DND-41 (cell line): ENCODE measurements at regions not wholly inside any gene's neighbourhood (a gene's known extent, or its start where the extent isn't known, plus 50 kb on each side); places are given as distances from the start of the nearest gene placed in this dataset.

Experiments
- ATAC-seq: fragments of 200-7000 bp; cut with Tn5 transposase; 3 replicates; pipeline ENCODE4 v1.9.1; 2021; ENCODE audit warnings: low read depth; ENCODE audit not compliant: insufficient read depth
- DNase-seq: peaks from one replicate; pipeline ENCODE4 v3.0.0-alpha.2; 2020
- H2AFZ ChIP-seq: 2 replicates; pipeline ENCODE4 v1.6.0; 2012; ENCODE audit warnings: low read depth, low read length
- H3K27ac ChIP-seq: 2 replicates; pipeline ENCODE4 v1.5.1; 2012; ENCODE audit warnings: low read length, inconsistent platforms
- H3K27me3 ChIP-seq: fragments of 200-600 bp; sonication (generic); 2 replicates; pipeline ENCODE4 v1.6.0; 2012; ENCODE audit warnings: low read length, mild to moderate bottlenecking, inconsistent platforms; ENCODE audit not compliant: insufficient read depth, poor library complexity
- H3K36me3 ChIP-seq: 2 replicates; pipeline ENCODE4 v1.5.1; 2012; ENCODE audit warnings: low read length, inconsistent platforms; ENCODE audit not compliant: insufficient read depth
- H3K4me1 ChIP-seq: 2 replicates; pipeline ENCODE4 v1.5.1; 2012; ENCODE audit warnings: mild to moderate bottlenecking, low read length; ENCODE audit not compliant: insufficient read depth
- H3K4me2 ChIP-seq: 2 replicates; pipeline ENCODE4 v1.6.0; 2012; ENCODE audit warnings: mild to moderate bottlenecking, moderate library complexity, low read length, inconsistent platforms; ENCODE audit not compliant: insufficient read depth
- H3K4me3 ChIP-seq, 2 experiments: fragments of 200-600 bp in 1 of 2; shearing (Covaris generic) in 1 of 2; 2 replicates each; pipeline ENCODE4 v1.5.1; 2012 to 2016; ENCODE audit warnings: inconsistent platforms in 2 of 2, low read length in 2 of 2, mild to moderate bottlenecking in 2 of 2, low read depth in 1 of 2, moderate library complexity in 1 of 2
- H3K79me2 ChIP-seq: 2 replicates; pipeline ENCODE4 v1.6.0; 2012; ENCODE audit warnings: low read length, inconsistent platforms; ENCODE audit not compliant: insufficient read depth
- H3K9ac ChIP-seq: 2 replicates; pipeline ENCODE4 v1.6.0; 2012; ENCODE audit warnings: low read depth, mild to moderate bottlenecking, inconsistent platforms, low read length, moderate library complexity
- H3K9me3 ChIP-seq: 2 replicates; pipeline ENCODE4 v1.5.1; 2012; ENCODE audit warnings: low read length, moderate library complexity, mild to moderate bottlenecking, inconsistent platforms; ENCODE audit not compliant: insufficient read depth, severe bottlenecking
- H4K20me1 ChIP-seq: 2 replicates; pipeline ENCODE4 v1.6.0; 2012; ENCODE audit warnings: low read length; ENCODE audit not compliant: insufficient read depth
- EZH2 ChIP-seq: IDR thresholded peaks from 3 replicates; pipeline ENCODE4 v1.6.1; 2012; ENCODE audit warnings: borderline replicate concordance, low read depth, mild to moderate bottlenecking, moderate library complexity, low read length, inconsistent platforms; ENCODE audit not compliant: severe bottlenecking
- TF ChIP-seq, protein P1 (sequence below): IDR thresholded peaks from 2 replicates; pipeline ENCODE4 v1.5.1; 2012; ENCODE audit warnings: borderline replicate concordance, low read length, moderate library complexity, mild to moderate bottlenecking; ENCODE audit not compliant: poor library complexity, severe bottlenecking; ENCODE audit errors: extremely low read depth

DNA sequence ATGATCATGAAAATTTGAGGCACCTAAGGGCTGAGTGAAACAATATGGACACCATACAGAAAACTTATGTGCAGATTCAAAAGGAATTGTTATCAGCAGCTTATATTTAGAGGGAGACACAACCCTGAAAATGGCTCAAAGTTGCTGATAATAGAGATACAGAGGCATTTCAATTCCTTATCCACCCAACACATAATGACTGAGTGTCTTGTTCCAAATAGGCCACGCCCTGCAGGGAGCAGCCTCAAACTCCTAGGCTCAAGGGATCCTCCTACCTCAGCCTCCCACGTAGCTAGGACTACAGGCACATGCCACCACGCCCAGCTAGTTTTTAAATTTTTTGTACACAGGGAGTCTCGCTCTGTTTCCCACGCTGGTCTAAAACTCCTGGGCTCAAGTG, 79.0 kb downstream of the LBH start:
- no peaks in the 10 kb centered on the region for H3K9me3 ChIP-seq
- H3K27me3 ChIP-seq, result no peaks in the 10 kb centered on the region
- no peaks in the 10 kb centered on the region for H3K79me2 ChIP-seq
- no peak overlapping the region for H3K27ac ChIP-seq
- no peaks in the 10 kb centered on the region for H3K36me3 ChIP-seq
- TF ChIP-seq, protein P1, sequence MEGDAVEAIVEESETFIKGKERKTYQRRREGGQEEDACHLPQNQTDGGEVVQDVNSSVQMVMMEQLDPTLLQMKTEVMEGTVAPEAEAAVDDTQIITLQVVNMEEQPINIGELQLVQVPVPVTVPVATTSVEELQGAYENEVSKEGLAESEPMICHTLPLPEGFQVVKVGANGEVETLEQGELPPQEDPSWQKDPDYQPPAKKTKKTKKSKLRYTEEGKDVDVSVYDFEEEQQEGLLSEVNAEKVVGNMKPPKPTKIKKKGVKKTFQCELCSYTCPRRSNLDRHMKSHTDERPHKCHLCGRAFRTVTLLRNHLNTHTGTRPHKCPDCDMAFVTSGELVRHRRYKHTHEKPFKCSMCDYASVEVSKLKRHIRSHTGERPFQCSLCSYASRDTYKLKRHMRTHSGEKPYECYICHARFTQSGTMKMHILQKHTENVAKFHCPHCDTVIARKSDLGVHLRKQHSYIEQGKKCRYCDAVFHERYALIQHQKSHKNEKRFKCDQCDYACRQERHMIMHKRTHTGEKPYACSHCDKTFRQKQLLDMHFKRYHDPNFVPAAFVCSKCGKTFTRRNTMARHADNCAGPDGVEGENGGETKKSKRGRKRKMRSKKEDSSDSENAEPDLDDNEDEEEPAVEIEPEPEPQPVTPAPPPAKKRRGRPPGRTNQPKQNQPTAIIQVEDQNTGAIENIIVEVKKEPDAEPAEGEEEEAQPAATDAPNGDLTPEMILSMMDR, result no peak
- TF ChIP-seq EZH2, result no peak
- ATAC-seq (no peak), DNase-seq (no peak)
- peaks cover 15% of the 10 kb centered on the region for H3K4me1 ChIP-seq
- H3K4me3 ChIP-seq, result no peak overlapping the region
- no peak overlapping the region for H3K4me2 ChIP-seq
- no peak overlapping the region for H3K9ac ChIP-seq
- no peaks in the 10 kb centered on the region for H4K20me1 ChIP-seq
- no peak overlapping the region for H2AFZ ChIP-seq

DNA sequence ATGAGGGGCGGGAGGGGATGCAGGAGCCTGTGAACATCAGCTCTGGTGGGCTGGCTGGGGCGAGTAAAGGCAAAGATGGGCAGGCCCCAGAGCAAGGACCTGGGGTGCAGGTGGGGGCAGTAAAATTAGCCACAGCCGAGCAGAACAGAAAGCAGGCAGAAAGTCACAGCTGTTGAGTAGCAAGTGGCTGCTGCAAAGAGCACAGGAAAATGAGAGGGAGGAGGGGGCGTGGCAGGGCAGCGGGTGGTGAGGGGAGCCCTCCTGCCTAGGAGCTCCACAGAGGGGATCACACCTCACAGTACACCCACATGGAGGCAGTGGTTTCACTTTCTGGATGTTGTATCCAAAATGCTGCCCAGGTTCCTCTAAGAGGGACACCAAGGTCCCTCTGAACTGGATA, 79.6 kb downstream of the LBH start:
- H3K9ac ChIP-seq, result no peak overlapping the region
- H3K9me3 ChIP-seq, result no peaks in the 10 kb centered on the region
- no peak overlapping the region for H3K4me2 ChIP-seq
- H2AFZ ChIP-seq, result no peak overlapping the region
- no peaks in the 10 kb centered on the region for H3K27me3 ChIP-seq
- H3K4me3 ChIP-seq, result no peak overlapping the region
- no peak overlapping the region for H3K27ac ChIP-seq
- no peaks in the 10 kb centered on the region for H3K79me2 ChIP-seq
- DNase-seq (peak; percentile 64), ATAC-seq (peak; percentile 84)
- no peaks in the 10 kb centered on the region for H4K20me1 ChIP-seq
- TF ChIP-seq EZH2, result no peak
- TF ChIP-seq, protein P1, result peak; percentile 24
- peaks cover 20% of the 10 kb centered on the region for H3K4me1 ChIP-seq
- H3K36me3 ChIP-seq, result no peaks in the 10 kb centered on the region

DNA sequence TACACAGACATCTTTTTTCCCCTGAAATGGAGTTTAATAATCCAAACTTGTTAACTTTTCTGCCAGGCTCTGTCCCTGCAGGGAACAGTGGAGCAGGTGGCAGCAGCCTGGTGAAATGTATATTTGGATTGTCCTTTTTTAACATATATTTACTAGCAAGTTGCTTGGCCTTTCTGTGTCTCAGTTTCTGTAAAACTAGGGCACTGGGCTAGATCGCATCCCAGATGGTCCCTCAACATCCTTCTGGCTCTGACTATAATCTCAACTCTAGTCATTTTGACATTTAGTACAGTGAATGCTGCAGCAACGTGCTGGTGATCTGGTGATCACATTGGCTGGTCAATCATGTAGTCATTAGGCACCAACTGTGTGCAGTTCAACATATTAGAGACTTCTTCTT, 80.4 kb downstream of the LBH start:
- Histone ChIP-seq H3K9me3 (no peaks in the 10 kb centered on the region), H3K9ac (no peak overlapping the region), H3K4me2 (no peak overlapping the region), H3K27me3 (no peaks in the 10 kb centered on the region), H3K36me3 (no peaks in the 10 kb centered on the region), H2AFZ (no peak overlapping the region), H3K27ac (no peak overlapping the region), H3K4me1 (peaks cover 20% of the 10 kb centered on the region), H4K20me1 (no peaks in the 10 kb centered on the region), H3K79me2 (no peaks in the 10 kb centered on the region), H3K4me3 (no peak overlapping the region)
- TF ChIP-seq EZH2, result no peak
- TF ChIP-seq, protein P1, result no peak
- DNase-seq (no peak), ATAC-seq (no peak)

DNA sequence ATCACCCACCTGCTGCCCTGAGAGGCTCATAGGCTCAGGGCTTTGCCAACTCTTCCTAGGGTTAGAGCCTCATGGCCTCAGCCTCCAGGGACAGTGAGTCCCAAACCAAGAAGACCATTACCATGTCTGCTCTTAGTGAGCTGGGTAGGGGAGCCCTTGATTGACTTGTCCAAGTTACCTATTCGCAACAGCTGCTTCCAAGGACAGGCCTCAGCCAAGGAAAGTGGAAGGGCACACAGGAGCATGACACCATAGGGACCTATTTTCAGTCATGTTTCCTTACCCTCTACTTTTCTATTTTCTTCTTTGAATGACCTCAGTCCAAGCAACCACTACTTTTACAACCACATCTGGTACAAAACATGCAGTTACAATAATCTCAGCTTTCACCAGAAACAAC, 81.6 kb downstream of the LBH start:
- Histone ChIP-seq H4K20me1 (no peaks in the 10 kb centered on the region), H3K4me3 (no peak overlapping the region), H2AFZ (no peak overlapping the region), H3K36me3 (no peaks in the 10 kb centered on the region), H3K27me3 (no peaks in the 10 kb centered on the region), H3K79me2 (no peaks in the 10 kb centered on the region), H3K9ac (no peak overlapping the region), H3K4me1 (peaks cover 20% of the 10 kb centered on the region), H3K27ac (no peak overlapping the region), H3K9me3 (no peaks in the 10 kb centered on the region), H3K4me2 (no peak overlapping the region)
- no peak for ATAC-seq
- no peak for DNase-seq
- TF ChIP-seq EZH2, result no peak
- TF ChIP-seq, protein P1, result no peak
